Fibroblast of lung (primary cell): ENCODE measurements at regions not wholly inside any gene's neighbourhood (a gene's known extent, or its start where the extent isn't known, plus 50 kb on each side); places are given as distances from the start of the nearest gene placed in this dataset.

Experiments used
- DNase-seq, 2 donors: peaks; one replicate each; pipeline versions ENCODE4 v3.0.0 to v3.0.0-alpha.2; 2010; ENCODE audit warnings: low read depth in 2 of 2
- H2AFZ ChIP-seq: 2 replicates; pipeline ENCODE4 v1.5.1; 2012; ENCODE audit warnings: low read length, control low read depth, inconsistent platforms
- H3K27ac ChIP-seq: 2 replicates; pipeline ENCODE4 v1.5.1; 2011; ENCODE audit warnings: low read length, control low read depth; ENCODE audit not compliant: insufficient read depth
- H3K27me3 ChIP-seq: 2 replicates; pipeline ENCODE4 v1.5.1; 2011; ENCODE audit warnings: mild to moderate bottlenecking, low read length; ENCODE audit not compliant: control insufficient read depth, insufficient read depth
- H3K36me3 ChIP-seq: 2 replicates; pipeline ENCODE4 v1.5.1; 2011; ENCODE audit warnings: low read length; ENCODE audit not compliant: control insufficient read depth, insufficient read depth
- H3K4me1 ChIP-seq: 2 replicates; pipeline ENCODE4 v1.5.1; 2011; ENCODE audit warnings: low read length; ENCODE audit not compliant: control insufficient read depth, insufficient read depth; ENCODE audit errors: extremely low read depth
- H3K4me2 ChIP-seq: 2 replicates; pipeline ENCODE4 v1.5.1; 2011; ENCODE audit warnings: low read length, control low read depth; ENCODE audit not compliant: insufficient read depth; ENCODE audit errors: extremely low read depth
- H3K4me3 ChIP-seq, 4 experiments: fragments of 200-600 bp in 1 of 4; sonication (generic) in 1 of 4; replicated peaks in 1 of 4; 2 replicates each; pipeline ENCODE4 v1.5.1; 2011 to 2016; ENCODE audit warnings: low read length in 4 of 4, low read depth in 3 of 4, mild to moderate bottlenecking in 3 of 4, control low read depth in 2 of 4, inconsistent platforms in 1 of 4, mixed read lengths in 1 of 4; ENCODE audit not compliant: insufficient read depth in 1 of 4; ENCODE audit errors: control extremely low read depth in 1 of 4
- H3K79me2 ChIP-seq: 2 replicates; pipeline ENCODE4 v1.5.1; 2012; ENCODE audit warnings: mild to moderate bottlenecking, low read length, inconsistent platforms; ENCODE audit not compliant: control insufficient read depth, insufficient read depth
- H3K9ac ChIP-seq: 2 replicates; pipeline ENCODE4 v1.5.1; 2011; ENCODE audit warnings: mild to moderate bottlenecking, low read length, control low read depth; ENCODE audit not compliant: insufficient read depth
- H3K9me3 ChIP-seq: 2 replicates; pipeline ENCODE4 v1.5.1; 2012; ENCODE audit warnings: low read depth, low read length; ENCODE audit not compliant: control insufficient read depth, insufficient read depth
- H4K20me1 ChIP-seq: 2 replicates; pipeline ENCODE4 v1.5.1; 2011; ENCODE audit warnings: low read length; ENCODE audit not compliant: control insufficient read depth, insufficient read depth; ENCODE audit errors: extremely low read depth
- CTCF ChIP-seq, 2 donors: IDR thresholded peaks in 1 of 2; conservative IDR thresholded peaks in 1 of 2; 1 replicate in 1 of 2; 2 replicates in 1 of 2; pipeline ENCODE4 v1.5.1; 2011 to 2012; ENCODE audit warnings: low read length in 2 of 2, control low read depth in 1 of 2, inconsistent platforms in 1 of 2, low read depth in 1 of 2, mild to moderate bottlenecking in 1 of 2
- EZH2 ChIP-seq: IDR thresholded peaks from 2 replicates; pipeline ENCODE4 v1.5.1; 2012; ENCODE audit warnings: low read length, control low read depth, mild to moderate bottlenecking; ENCODE audit errors: missing control alignments

- H3K27me3 ChIP-seq, result no peaks in the 10 kb centered on the region
- no peaks in the 10 kb centered on the region for H4K20me1 ChIP-seq
- H3K9me3 ChIP-seq, result no peaks in the 10 kb centered on the region
- H2AFZ ChIP-seq, result no peak overlapping the region
- no peaks in the 10 kb centered on the region for H3K79me2 ChIP-seq
- H3K9ac ChIP-seq, result no peak overlapping the region
- no peak overlapping the region for H3K4me3 ChIP-seq
- no peak overlapping the region for H3K4me2 ChIP-seq
- H3K36me3 ChIP-seq, result no peaks in the 10 kb centered on the region
- H3K4me1 ChIP-seq, result no peaks in the 10 kb centered on the region
- no peak for DNase-seq
- TF ChIP-seq CTCF (conservative IDR thresholded peaks at IDR 0.05 in 1 of 2, IDR thresholded peaks at IDR 0.05 in 1 of 2; ENCODE audit: low read depth in 1 of 2, low read length in 2 of 2) (no peak), EZH2 (no peak)
- no peak overlapping the region for H3K27ac ChIP-seq
Observed at GRCh38 chr18:8514409-8514808, 94.8 kb upstream of the RAB12 start.

- Histone ChIP-seq H3K4me2 (no peak overlapping the region), H2AFZ (no peak overlapping the region), H3K27ac (no peak overlapping the region), H3K4me1 (no peaks in the 10 kb centered on the region), H3K9ac (no peak overlapping the region), H3K79me2 (no peaks in the 10 kb centered on the region), H4K20me1 (no peaks in the 10 kb centered on the region), H3K9me3 (no peaks in the 10 kb centered on the region), H3K36me3 (no peaks in the 10 kb centered on the region), H3K4me3 (no peak overlapping the region), H3K27me3 (no peaks in the 10 kb centered on the region)
- TF ChIP-seq EZH2 (no peak), CTCF (conservative IDR thresholded peaks at IDR 0.05 in 1 of 2, IDR thresholded peaks at IDR 0.05 in 1 of 2; ENCODE audit: low read depth in 1 of 2, low read length in 2 of 2) (no peak)
- no peak for DNase-seq
Observed at GRCh38 chr18:8515142-8515865, 93.9 kb upstream of the RAB12 start.

- Histone ChIP-seq H3K27me3 (no peaks in the 10 kb centered on the region), H3K4me3 (no peak overlapping the region), H2AFZ (no peak overlapping the region), H4K20me1 (no peaks in the 10 kb centered on the region), H3K9ac (no peak overlapping the region), H3K27ac (no peak overlapping the region), H3K79me2 (no peaks in the 10 kb centered on the region), H3K4me2 (no peak overlapping the region), H3K36me3 (no peaks in the 10 kb centered on the region), H3K9me3 (no peaks in the 10 kb centered on the region), H3K4me1 (no peaks in the 10 kb centered on the region)
- no peak for DNase-seq
- TF ChIP-seq EZH2 (no peak), CTCF (conservative IDR thresholded peaks at IDR 0.05 in 1 of 2, IDR thresholded peaks at IDR 0.05 in 1 of 2; ENCODE audit: low read depth in 1 of 2, low read length in 2 of 2) (no peak)
Observed at GRCh38 chr18:8516371-8517250, 92.6 kb upstream of the RAB12 start.
